OCI-LY1 (cell line): ENCODE measurements at regions not wholly inside any gene's neighbourhood (a gene's known extent, or its start where the extent isn't known, plus 50 kb on each side); places are given as distances from the start of the nearest gene placed in this dataset.

Experiments
- H2AFZ ChIP-seq: fragments of 200-600 bp; sonication (generic), shearing (Covaris generic); 2 replicates; pipeline ENCODE4 v1.6.0; 2014; ENCODE audit warnings: antibody characterized with exemption, mild to moderate bottlenecking, low read length
- H3F3A ChIP-seq: fragments of 200-600 bp; sonication (generic), shearing (Covaris generic); 2 replicates; pipeline ENCODE4 v1.6.0; 2014; ENCODE audit warnings: mild to moderate bottlenecking, antibody characterized with exemption, low read length, moderate library complexity; ENCODE audit not compliant: insufficient read depth
- H3K27ac ChIP-seq: fragments of 200-600 bp; sonication (generic); 2 replicates; pipeline ENCODE4 v1.5.1; 2014; ENCODE audit warnings: low read length, mixed run types, mild to moderate bottlenecking, low read depth; ENCODE audit not compliant: poor library complexity, severe bottlenecking
- H3K27me3 ChIP-seq: fragments of 200-600 bp; sonication (generic); 2 replicates; pipeline ENCODE4 v1.6.0; 2014; ENCODE audit warnings: antibody characterized with exemption, mild to moderate bottlenecking, low read length, moderate library complexity; ENCODE audit not compliant: insufficient read depth
- H3K36me3 ChIP-seq: fragments of 200-600 bp; sonication (generic); 2 replicates; pipeline ENCODE4 v1.6.1; 2014; ENCODE audit warnings: mild to moderate bottlenecking, antibody characterized with exemption, low read length, moderate library complexity, mixed read lengths; ENCODE audit not compliant: insufficient read depth
- H3K4me1 ChIP-seq: fragments of 200-600 bp; sonication (generic); 2 replicates; pipeline ENCODE4 v1.5.1; 2014; ENCODE audit warnings: mild to moderate bottlenecking, low read length, moderate library complexity; ENCODE audit not compliant: insufficient read depth, severe bottlenecking
- H3K4me2 ChIP-seq: fragments of 200-600 bp; sonication (generic), shearing (Covaris generic); 2 replicates; pipeline ENCODE4 v1.6.1; 2014; ENCODE audit warnings: low read length
- H3K4me3 ChIP-seq: fragments of 200-600 bp; sonication (generic); 2 replicates; pipeline ENCODE4 v1.5.1; 2014; ENCODE audit warnings: low read length, low read depth, mild to moderate bottlenecking, mixed read lengths; ENCODE audit not compliant: poor library complexity, severe bottlenecking
- H3K79me2 ChIP-seq: fragments of 200-600 bp; shearing (Covaris generic); 2 replicates; pipeline ENCODE4 v1.6.1; 2016; ENCODE audit warnings: mixed run types, low read length, mixed read lengths; ENCODE audit not compliant: insufficient read depth
- H3K9ac ChIP-seq: fragments of 200-600 bp; sonication (generic), shearing (Covaris generic); 2 replicates; pipeline ENCODE4 v1.6.1; 2014; ENCODE audit warnings: mild to moderate bottlenecking, low read length, mixed read lengths
- H3K9me2 ChIP-seq: fragments of 200-600 bp; sonication (generic), shearing (Covaris generic); 2 replicates; pipeline ENCODE4 v1.6.1; 2014; ENCODE audit warnings: low read depth, mild to moderate bottlenecking, low read length, mixed read lengths
- H3K9me3 ChIP-seq: fragments of 200-600 bp; shearing (Covaris generic); 2 replicates; pipeline ENCODE4 v1.6.1; 2014; ENCODE audit warnings: low read length, mixed read lengths
- H4K20me1 ChIP-seq: fragments of 200-600 bp; sonication (generic), shearing (Covaris generic); 2 replicates; pipeline ENCODE4 v1.6.0; 2016; ENCODE audit warnings: mild to moderate bottlenecking, low read length; ENCODE audit not compliant: insufficient read depth
- CTCF ChIP-seq: fragments of 200-600 bp; sonication (generic), shearing (Covaris generic); IDR thresholded peaks from 2 replicates; pipeline ENCODE4 v1.5.1; 2017; ENCODE audit warnings: mild to moderate bottlenecking, antibody characterized with exemption, low read length, moderate library complexity, mixed read lengths
- EZH2 ChIP-seq: fragments of 200-600 bp; sonication (generic), shearing (Covaris generic); IDR thresholded peaks from 2 replicates; pipeline ENCODE4 v1.8.0; 2017; ENCODE audit warnings: borderline replicate concordance, mixed run types, mild to moderate bottlenecking, antibody characterized with exemption, low read length, moderate library complexity, mixed read lengths

DNA sequence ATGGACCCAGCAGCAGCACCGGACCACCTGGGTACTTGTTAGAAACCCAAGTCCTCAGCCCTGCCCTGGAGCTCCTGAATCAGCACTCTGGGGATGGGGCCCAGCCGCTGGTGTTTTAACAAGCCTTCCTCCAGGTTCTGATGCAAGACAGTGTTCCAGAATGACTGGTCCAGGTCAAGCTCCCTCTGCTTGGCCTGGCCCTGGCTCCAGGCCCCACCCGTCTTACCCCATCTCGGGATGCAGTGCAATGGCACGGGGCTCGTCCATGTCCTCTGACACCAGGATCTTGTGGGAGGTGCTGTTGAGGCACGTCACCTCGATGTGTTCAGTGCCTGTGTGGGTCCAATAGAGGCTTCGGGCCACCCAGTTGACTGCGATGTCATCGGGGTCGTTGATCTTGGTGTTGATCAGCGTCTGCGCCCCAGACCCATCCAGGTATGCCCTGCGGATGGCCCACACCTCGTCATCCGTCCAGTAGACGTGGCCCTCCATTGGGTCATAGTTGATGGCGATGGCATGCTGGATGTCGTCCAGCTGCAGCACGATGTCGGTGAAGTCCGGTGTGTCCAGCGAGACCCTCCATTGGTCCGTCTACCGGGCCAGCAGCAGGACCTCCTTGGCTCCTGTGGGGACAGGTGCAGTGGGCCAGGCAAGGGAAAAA, 140.3 kb downstream of the CRYBB2 start:
- H3K79me2 ChIP-seq: no peaks in the 10 kb centered on the region
- H3K9me2 ChIP-seq: no peaks in the 10 kb centered on the region
- no peaks in the 10 kb centered on the region for H4K20me1 ChIP-seq
- no peak overlapping the region for H3K4me2 ChIP-seq
- H3K4me3 ChIP-seq: no peak overlapping the region
- H3F3A ChIP-seq: no peaks in the 10 kb centered on the region
- H3K4me1 ChIP-seq: no peaks in the 10 kb centered on the region
- H3K36me3 ChIP-seq: no peaks in the 10 kb centered on the region
- no peaks in the 10 kb centered on the region for H3K9me3 ChIP-seq
- TF ChIP-seq CTCF (no peak), EZH2 (no peak)
- no peak overlapping the region for H2AFZ ChIP-seq
- no peaks in the 10 kb centered on the region for H3K27me3 ChIP-seq
- H3K27ac ChIP-seq: no peak overlapping the region
- H3K9ac ChIP-seq: no peak overlapping the region

GRCh38 chr22:25360411-25360810, 141.0 kb downstream of the CRYBB2 start:
- Histone ChIP-seq H3K4me1 (no peaks in the 10 kb centered on the region), H3K9me2 (no peaks in the 10 kb centered on the region), H3K9ac (no peak overlapping the region), H3K27ac (no peak overlapping the region), H3K36me3 (no peaks in the 10 kb centered on the region), H3K4me3 (no peak overlapping the region), H3F3A (no peaks in the 10 kb centered on the region), H3K4me2 (no peak overlapping the region), H3K27me3 (no peaks in the 10 kb centered on the region), H3K79me2 (no peaks in the 10 kb centered on the region), H3K9me3 (no peaks in the 10 kb centered on the region), H4K20me1 (no peaks in the 10 kb centered on the region), H2AFZ (no peak overlapping the region)
- TF ChIP-seq EZH2 (no peak), CTCF (no peak)

DNA sequence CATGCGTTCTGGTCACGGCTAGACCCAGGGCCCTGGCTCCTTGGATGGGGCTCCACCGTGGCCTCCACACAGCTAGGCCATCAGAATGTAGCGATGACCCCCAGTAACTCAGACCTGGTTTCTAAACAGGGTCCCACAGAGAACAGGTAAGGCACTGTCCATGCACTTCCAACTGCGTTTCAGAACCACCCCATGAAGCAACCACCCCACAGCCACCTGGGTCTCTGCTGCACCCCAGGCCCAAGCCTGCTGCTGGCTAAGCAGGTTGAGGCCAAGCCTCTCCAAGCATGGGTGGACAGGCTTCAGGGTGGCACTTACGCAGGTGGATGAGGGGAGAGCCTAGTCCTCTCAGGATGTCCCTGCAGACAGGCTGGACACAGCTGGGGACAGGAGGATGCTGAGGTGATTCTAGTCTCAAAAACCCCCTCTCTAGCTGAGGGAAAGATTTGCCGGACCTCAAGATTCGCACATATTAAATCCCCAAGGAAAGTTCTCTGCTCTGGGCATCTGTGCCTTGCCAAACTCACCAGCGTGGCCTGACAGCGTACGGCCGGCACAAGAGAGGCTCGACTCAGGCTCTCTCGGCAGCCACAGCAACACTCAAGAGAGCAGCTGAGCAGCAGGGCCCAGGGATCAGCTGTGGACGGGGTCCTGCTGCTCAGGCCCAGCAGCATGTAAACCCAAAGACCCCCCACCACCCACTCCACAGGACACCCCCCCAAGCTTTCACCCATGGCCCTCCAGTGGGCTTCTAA, 141.6 kb downstream of the CRYBB2 start:
- no peak for TF ChIP-seq CTCF
- no peak for TF ChIP-seq EZH2
- no peaks in the 10 kb centered on the region for H3K4me1 ChIP-seq
- no peak overlapping the region for H3K9ac ChIP-seq
- H3K4me3 ChIP-seq: no peak overlapping the region
- H3K9me2 ChIP-seq: no peaks in the 10 kb centered on the region
- H3F3A ChIP-seq: no peaks in the 10 kb centered on the region
- H4K20me1 ChIP-seq: no peaks in the 10 kb centered on the region
- H3K9me3 ChIP-seq: no peaks in the 10 kb centered on the region
- no peak overlapping the region for H3K27ac ChIP-seq
- H3K27me3 ChIP-seq: no peaks in the 10 kb centered on the region
- H3K79me2 ChIP-seq: no peaks in the 10 kb centered on the region
- H3K36me3 ChIP-seq: no peaks in the 10 kb centered on the region
- no peak overlapping the region for H3K4me2 ChIP-seq
- H2AFZ ChIP-seq: no peak overlapping the region
